GM18502 (cell line): ENCODE measurements at regions not wholly inside any gene's neighbourhood (a gene's known extent, or its start where the extent isn't known, plus 50 kb on each side); places are given as distances from the start of the nearest gene placed in this dataset.

Experiments
- ATAC-seq: cut with Tn5 transposase; IDR thresholded peaks from one replicate; pipeline ENCODE4 v1.9.1; 2021; ENCODE audit warnings: mild to moderate bottlenecking; ENCODE audit not compliant: unreplicated experiment, poor library complexity

DNA sequence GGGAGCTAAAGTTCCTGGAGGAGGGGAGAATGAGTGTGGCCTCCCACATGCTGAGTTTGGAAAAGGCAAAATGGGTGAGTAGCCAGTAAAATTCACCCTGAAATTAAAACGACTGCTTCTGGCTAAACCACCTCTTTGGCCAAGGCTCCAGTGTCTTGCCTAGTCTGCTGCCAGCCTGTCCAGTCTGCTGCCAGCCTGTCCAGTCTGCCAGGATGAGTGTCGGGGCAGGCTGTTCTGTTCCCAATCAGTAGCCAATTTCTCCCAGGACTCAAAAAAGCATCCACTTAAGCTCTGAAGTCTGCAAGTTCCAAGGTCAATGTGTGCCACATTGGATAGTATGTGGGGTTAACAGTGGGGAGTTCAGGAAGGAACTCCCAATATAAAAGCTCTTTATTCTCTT is 134.6 kb upstream of the KLHL29 start:
- no peak for ATAC-seq

- no peak for ATAC-seq
Observed at GRCh38 chr2:23256643-23257042, 128.3 kb upstream of the KLHL29 start.

DNA sequence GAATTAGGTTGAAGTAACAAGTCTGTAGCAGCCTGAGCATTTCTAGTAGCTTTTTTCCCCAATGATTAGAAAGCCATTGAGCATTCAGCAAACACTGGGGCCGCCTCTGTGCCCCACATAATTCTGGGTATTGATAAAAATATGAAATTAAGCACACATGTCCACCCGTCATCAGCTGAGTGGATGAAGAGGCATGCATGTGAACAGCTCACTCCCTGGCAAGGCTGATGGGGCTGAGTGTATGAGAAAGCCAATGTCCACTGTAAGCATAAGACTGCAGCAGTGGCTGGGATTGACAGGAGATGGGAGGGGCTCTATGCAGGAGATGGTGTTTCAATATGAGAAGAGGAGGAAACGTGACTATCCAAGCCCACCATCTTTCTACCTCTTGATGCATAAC is 124.4 kb upstream of the KLHL29 start:
- ATAC-seq, result no peak

DNA sequence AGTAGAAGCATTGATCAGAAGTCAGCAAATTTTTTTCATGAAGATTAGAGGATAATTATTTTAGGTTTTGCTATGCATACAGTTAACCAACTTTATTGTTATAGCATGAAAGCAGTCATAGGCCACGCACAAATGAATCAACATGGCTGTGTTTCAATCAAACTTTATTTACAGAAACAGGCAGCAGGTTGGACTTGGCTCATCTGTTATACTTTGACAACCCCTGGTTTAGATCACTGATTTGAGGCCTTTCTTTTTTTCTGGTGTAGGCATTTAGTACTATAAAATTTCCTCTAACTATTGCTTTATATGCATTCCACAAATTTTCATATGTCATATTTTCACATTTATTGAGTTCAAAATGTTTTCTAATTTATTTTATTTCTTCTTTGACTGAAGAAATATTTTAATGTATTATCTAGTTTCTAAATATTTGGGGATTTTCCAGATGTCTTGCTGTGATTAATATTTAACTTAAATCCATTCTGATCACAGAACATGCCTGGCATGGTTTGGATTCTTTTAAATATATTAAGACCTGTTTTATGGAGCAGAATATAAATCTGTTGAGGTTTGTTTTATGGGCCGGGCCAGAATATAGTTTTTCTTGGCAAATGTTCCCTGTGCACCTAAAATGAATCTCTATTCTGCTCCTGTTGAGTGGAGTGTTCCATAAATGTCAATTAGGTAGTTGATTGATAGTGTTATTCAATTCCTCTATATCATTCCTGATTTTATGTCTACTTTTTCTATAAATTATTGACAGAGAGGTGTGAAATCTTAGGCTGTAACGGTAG is 116.3 kb upstream of the KLHL29 start:
- ATAC-seq, result no peak

DNA sequence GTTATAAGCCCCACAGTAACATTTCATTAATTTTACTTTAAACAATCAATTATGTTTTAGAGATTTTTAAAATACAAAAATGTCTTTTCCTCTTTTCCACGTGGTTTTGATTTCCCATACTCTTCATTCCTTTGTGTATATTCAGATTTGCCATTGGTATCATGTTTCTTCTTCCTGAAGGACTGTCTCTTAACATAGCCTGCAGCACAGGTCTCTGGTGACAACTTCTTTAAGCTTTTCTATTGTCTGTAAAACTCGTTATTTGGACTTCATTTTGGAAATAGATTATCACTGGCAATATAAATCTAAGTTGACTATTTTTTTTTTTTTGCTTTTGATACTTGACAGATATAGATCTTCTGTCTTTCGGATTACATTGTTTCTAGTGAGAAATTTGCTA is 115.2 kb upstream of the KLHL29 start:
- ATAC-seq, result no peak

GRCh38 chr2:23270810-23271209 is 114.2 kb upstream of the KLHL29 start:
- ATAC-seq, result no peak

DNA sequence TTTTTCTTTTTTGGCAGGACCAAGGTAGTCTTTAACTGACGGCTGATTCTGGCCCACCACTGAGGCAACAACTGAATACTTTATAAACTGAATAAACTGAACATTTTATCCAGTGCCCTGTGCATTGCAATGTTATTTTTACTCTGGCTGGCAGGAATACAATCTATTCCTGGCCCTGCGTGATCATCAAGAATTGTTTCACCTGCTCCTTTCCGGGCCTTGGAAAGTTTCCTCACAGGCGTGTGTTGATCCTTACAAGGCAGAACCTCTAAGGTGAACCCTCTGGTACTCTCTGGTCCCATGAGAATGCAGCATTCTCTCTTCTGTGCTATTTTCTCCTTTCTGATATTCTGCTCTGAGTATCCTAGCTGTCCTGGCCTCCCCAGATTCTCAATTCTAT is 113.7 kb upstream of the KLHL29 start:
- ATAC-seq, result no peak

- no peak for ATAC-seq
Observed at GRCh38 chr2:23273786-23274185, 111.2 kb upstream of the KLHL29 start.

- ATAC-seq, result no peak
Observed at GRCh38 chr2:23280401-23280800, 104.6 kb upstream of the KLHL29 start.

DNA sequence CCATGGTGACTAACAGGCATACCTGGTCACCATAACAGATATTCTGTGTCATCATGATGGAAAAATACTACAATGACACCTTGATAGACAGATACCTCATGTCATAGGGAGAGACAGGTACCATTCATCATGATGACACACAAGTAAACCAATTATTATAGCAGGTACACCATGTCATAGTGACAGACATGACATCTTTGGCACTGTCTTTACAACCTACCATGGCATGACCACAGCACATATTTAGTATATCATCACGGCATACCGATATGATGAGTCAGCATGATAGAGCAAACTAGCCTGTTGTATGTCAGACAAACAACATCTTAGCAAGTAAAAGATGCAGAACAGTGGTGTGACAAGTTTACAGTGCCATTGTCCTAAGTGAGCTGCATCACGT is 101.3 kb upstream of the KLHL29 start:
- ATAC-seq, result no peak

DNA sequence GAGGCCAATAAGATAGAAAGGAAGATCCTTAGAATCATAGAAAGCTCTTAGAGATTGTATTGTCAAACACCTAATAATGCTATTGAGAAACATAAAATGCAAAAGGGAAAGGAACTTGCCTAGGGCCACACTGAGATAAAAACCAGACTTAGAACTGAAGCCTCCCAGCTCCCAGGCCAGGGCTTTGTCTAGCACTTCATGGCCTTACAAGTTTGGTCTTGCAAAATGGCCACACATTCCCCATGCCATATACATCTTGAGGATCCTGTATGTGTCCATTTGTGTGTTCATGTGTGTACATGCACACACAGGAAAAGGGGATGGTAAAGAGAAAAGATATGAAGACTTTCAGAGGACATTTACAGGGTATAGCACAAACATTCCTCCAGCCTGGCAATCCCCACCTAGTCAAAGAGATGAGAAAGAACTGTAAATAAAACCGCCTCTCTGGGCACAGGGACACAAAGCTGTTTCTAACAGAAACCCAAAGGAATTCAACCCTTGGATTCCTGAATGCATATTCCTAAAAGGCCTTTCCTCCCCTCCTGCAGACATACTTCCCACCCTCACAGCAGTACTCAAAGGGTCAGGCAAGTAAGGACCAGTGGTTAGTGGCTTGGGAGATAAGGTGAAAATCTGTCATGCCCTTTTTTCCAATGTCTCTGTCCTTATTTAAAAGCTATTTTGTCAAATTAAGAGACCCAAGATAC is 99.7 kb upstream of the KLHL29 start:
- ATAC-seq, result no peak

- no peak for ATAC-seq
Observed at GRCh38 chr2:23286031-23286757, 98.8 kb upstream of the KLHL29 start.

- no peak for ATAC-seq
Observed at GRCh38 chr2:23286758-23287704, 97.9 kb upstream of the KLHL29 start.

GRCh38 chr2:23289671-23290070 is 95.3 kb upstream of the KLHL29 start:
- ATAC-seq, result no peak

GRCh38 chr2:23291239-23291638 is 93.7 kb upstream of the KLHL29 start:
- ATAC-seq, result no peak

DNA sequence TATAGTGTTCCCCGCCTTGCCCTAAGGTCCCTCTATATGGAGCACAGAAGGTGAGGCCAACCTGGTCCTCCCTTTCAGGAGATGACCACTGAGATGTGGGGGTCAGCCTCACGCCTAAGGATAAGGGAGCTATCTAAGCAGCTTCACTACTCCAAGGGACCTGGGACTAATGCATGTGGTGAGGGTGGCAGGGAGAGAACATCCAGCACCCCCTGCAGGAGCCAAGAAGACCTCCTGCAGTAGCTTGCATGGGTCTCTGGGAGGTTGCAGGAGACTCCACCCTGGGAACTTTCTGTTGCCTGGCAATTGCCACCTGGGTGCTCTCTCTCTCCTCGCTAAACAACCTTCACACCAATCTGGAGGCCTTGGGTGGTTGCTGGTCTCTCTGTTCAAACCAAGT is 93.0 kb upstream of the KLHL29 start:
- no peak for ATAC-seq

GRCh38 chr2:23293063-23293462 is 91.9 kb upstream of the KLHL29 start:
- no peak for ATAC-seq

GRCh38 chr2:23293731-23294130 is 91.2 kb upstream of the KLHL29 start:
- ATAC-seq, result no peak

- no peak for ATAC-seq
Observed at GRCh38 chr2:23294238-23294637, 90.7 kb upstream of the KLHL29 start.

DNA sequence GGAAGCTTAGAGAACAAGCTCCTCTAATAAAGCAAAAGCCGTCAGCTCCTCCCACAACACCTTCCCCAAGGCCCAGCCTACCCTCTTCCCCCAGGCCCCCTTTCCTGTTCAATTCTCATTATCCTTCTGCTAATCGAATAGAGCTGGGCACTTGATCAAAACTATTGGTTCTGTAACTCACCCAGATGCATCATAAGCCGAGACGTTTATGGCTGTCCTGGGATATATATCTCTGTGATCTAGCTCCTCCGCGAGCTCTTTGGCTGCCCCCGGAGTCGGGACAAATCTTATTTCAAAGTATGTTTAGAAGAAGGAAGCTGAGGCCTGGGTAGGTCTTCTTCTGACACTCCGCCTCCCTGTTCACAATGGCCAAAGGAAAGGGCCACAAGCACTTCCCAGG is 88.3 kb upstream of the KLHL29 start:
- ATAC-seq, result no peak
